ENCODE measurements at regions not wholly inside any gene's neighbourhood (a gene's known extent, or its start where the extent isn't known, plus 50 kb on each side); places are given as distances from the start of the nearest gene placed in this dataset.

DNA sequence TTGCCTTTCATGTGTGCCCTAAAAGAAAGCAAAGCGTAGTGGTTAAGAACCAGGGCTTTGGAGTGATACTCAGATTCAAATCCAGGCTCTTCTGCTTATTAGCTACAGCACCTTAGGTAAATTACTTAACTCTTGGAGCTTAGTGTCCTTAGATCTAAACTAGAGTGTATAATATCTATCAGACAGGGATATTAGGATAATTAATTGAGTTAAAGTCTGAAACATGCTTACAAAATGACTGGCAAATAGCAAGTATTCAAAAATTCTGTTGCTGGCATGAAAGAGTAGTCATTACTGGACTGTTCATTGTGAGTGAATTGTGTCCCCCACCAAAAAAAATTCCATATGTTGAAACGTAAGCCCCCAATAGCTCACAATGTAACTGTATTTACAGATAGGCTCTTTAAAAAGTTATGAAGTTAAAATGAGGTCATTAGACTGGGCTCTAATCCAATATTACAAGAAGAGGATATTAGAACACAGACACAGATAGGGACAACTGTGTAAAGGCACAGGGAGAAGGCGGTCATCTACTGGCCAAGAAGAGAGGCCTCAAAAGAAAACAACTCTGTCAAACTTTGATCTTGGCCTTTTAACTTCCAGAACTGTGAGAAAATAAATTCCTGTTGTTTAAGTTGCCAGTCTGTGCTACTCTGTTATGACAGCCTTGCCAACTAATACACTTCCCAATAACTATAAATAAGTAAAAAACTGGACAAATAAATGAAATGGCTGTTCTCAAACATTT is 60.4 kb upstream of the LRRC3B start:
- ChIA-PET POLR2A (no interaction called here), CTCF (no interaction called here)

Data from activated CD8-positive, alpha-beta memory T cell treated with anti-CD3 and anti-CD28 coated beads for 36 hours (primary cell).